HEK293 (cell line): ENCODE measurements at regions not wholly inside any gene's neighbourhood (a gene's known extent, or its start where the extent isn't known, plus 50 kb on each side); places are given as distances from the start of the nearest gene placed in this dataset.

Experiments used
- CTCF ChIA-PET: fragments of 350-600 bp; formaldehyde crosslinking; extraction: SDS; loops from one replicate; lab custom pipeline; 2021; ENCODE audit warnings: antibody characterized with exemption; lab: Yijun Ruan, JAX
- POLR2A ChIA-PET: fragments of 300-600 bp; formaldehyde crosslinking; extraction: SDS; loops from one replicate; lab custom pipeline; 2020; ENCODE audit warnings: antibody characterized with exemption, inconsistent platforms; lab: Yijun Ruan, JAX
- H3K27ac ChIP-seq: fragments of 200-500 bp; sonication (Bioruptor generic); 2 replicates; pipeline ENCODE4 v1.5.1; 2014; ENCODE audit warnings: low read depth, low read length, control low read depth, inconsistent platforms; ENCODE audit errors: extremely low read depth
- H3K36me3 ChIP-seq, 2 experiments: fragments of 200-500 bp in 1 of 2; sonication (Bioruptor generic) in 1 of 2; 1 replicate in 1 of 2; 2 replicates in 1 of 2; pipeline ENCODE4 v1.5.1; 2014 to 2017; ENCODE audit warnings: inconsistent platforms in 2 of 2, low read length in 2 of 2; ENCODE audit not compliant: control insufficient read depth in 2 of 2, insufficient read depth in 1 of 2
- H3K4me1 ChIP-seq: fragments of 200-500 bp; sonication (Bioruptor generic); 2 replicates; pipeline ENCODE4 v1.5.1; 2014; ENCODE audit warnings: mild to moderate bottlenecking, low read length, inconsistent platforms; ENCODE audit not compliant: control insufficient read depth, insufficient read depth
- H3K4me3 ChIP-seq: 2 replicates; pipeline ENCODE4 v1.5.1; 2011; ENCODE audit warnings: low read depth, mild to moderate bottlenecking, control low read depth, low read length, moderate library complexity
- H3K9me3 ChIP-seq: fragments of 200-500 bp; sonication (Bioruptor generic); 2 replicates; pipeline ENCODE4 v1.5.1; 2014; ENCODE audit warnings: low read depth, low read length, inconsistent platforms; ENCODE audit not compliant: control insufficient read depth, insufficient read depth
- GLIS2 ChIP-seq: fragments of 450-650 bp; formaldehyde crosslinking; IDR thresholded peaks from 2 replicates; pipeline ENCODE4 v1.5.1; 2016; ENCODE audit warnings: missing biosample characterization, missing genetic modification characterization
- MEIS1 ChIP-seq: sonication (generic); formaldehyde crosslinking; IDR thresholded peaks from 2 replicates; pipeline ENCODE4 v1.8.1; 2022; ENCODE audit warnings: missing genetic modification reagents, mild to moderate bottlenecking, borderline replicate concordance
- OVOL3 ChIP-seq: fragments of 450-650 bp; formaldehyde crosslinking; IDR thresholded peaks from 2 replicates; pipeline ENCODE4 v1.5.1; 2016; ENCODE audit warnings: missing biosample characterization, missing genetic modification characterization
- PRDM10 ChIP-seq: fragments of 450-650 bp; formaldehyde crosslinking; IDR thresholded peaks from 2 replicates; pipeline ENCODE4 v1.5.1; 2016; ENCODE audit warnings: missing biosample characterization, missing genetic modification characterization
- PRDM2 ChIP-seq: fragments of 450-650 bp; formaldehyde crosslinking; IDR thresholded peaks from 2 replicates; pipeline ENCODE4 v1.5.1; 2016; ENCODE audit warnings: missing biosample characterization, missing genetic modification characterization, borderline replicate concordance
- REST ChIP-seq: fragments of 450-650 bp; formaldehyde crosslinking; IDR thresholded peaks from 2 replicates; pipeline ENCODE4 v1.5.1; 2016; ENCODE audit warnings: missing biosample characterization, missing genetic modification characterization
- ZBTB21 ChIP-seq: fragments of 450-650 bp; formaldehyde crosslinking; IDR thresholded peaks from 2 replicates; pipeline ENCODE4 v1.5.1; 2017; ENCODE audit warnings: missing biosample characterization, missing genetic modification characterization
- ZFHX2 ChIP-seq: fragments of 450-650 bp; formaldehyde crosslinking; conservative IDR thresholded peaks from 2 replicates; pipeline ENCODE4 v1.5.1; 2016; ENCODE audit warnings: missing biosample characterization, missing genetic modification characterization
- ZNF146 ChIP-seq: fragments of 450-650 bp; formaldehyde crosslinking; IDR thresholded peaks from 2 replicates; pipeline ENCODE4 v1.5.1; 2016; ENCODE audit warnings: missing biosample characterization, missing genetic modification characterization
- ZNF148 ChIP-seq: fragments of 450-650 bp; formaldehyde crosslinking; IDR thresholded peaks from 2 replicates; pipeline ENCODE4 v1.5.0; 2017; ENCODE audit warnings: missing biosample characterization, missing genetic modification characterization, borderline replicate concordance
- ZNF157 ChIP-seq: fragments of 450-650 bp; formaldehyde crosslinking; IDR thresholded peaks from 2 replicates; pipeline ENCODE4 v1.5.1; 2016; ENCODE audit warnings: missing biosample characterization, missing genetic modification characterization
- ZNF169 ChIP-seq: fragments of 450-650 bp; formaldehyde crosslinking; IDR thresholded peaks from 2 replicates; pipeline ENCODE4 v1.5.1; 2016; ENCODE audit warnings: missing biosample characterization, missing genetic modification characterization
- ZNF202 ChIP-seq: fragments of 450-650 bp; formaldehyde crosslinking; IDR thresholded peaks from 2 replicates; pipeline ENCODE4 v1.5.1; 2016; ENCODE audit warnings: missing biosample characterization, missing genetic modification characterization, borderline replicate concordance
- ZNF302 ChIP-seq: fragments of 450-650 bp; formaldehyde crosslinking; IDR thresholded peaks from 2 replicates; pipeline ENCODE4 v1.5.1; 2016; ENCODE audit warnings: missing biosample characterization, missing genetic modification characterization, low read depth
- ZNF311 ChIP-seq: fragments of 450-650 bp; formaldehyde crosslinking; IDR thresholded peaks from 2 replicates; pipeline ENCODE4 v1.5.1; 2017; ENCODE audit warnings: missing biosample characterization, missing genetic modification characterization, borderline replicate concordance
- ZNF335 ChIP-seq: fragments of 450-650 bp; formaldehyde crosslinking; conservative IDR thresholded peaks from 2 replicates; pipeline ENCODE4 v1.5.1; 2016; ENCODE audit warnings: missing biosample characterization, missing genetic modification characterization
- ZNF610 ChIP-seq: fragments of 450-650 bp; formaldehyde crosslinking; IDR thresholded peaks from 2 replicates; pipeline ENCODE4 v1.5.1; 2016; ENCODE audit warnings: missing biosample characterization, missing genetic modification characterization, borderline replicate concordance
- ZNF624 ChIP-seq: fragments of 450-650 bp; formaldehyde crosslinking; IDR thresholded peaks from 2 replicates; pipeline ENCODE4 v1.5.1; 2017; ENCODE audit warnings: missing biosample characterization, missing genetic modification characterization
- ZNF701 ChIP-seq: fragments of 450-650 bp; formaldehyde crosslinking; IDR thresholded peaks from 2 replicates; pipeline ENCODE4 v1.5.1; 2016; ENCODE audit warnings: missing biosample characterization, missing genetic modification characterization

- Histone ChIP-seq H3K4me3 (no peak overlapping the region), H3K27ac (no peak overlapping the region), H3K4me1 (no peaks in the 10 kb centered on the region), H3K9me3 (no peaks in the 10 kb centered on the region), H3K36me3 (no peaks in the 10 kb centered on the region)
- CTCF ChIA-PET = interaction anchor here (0.6 kb wide), 1 partner anchor 814 kb away, joined by 3 read pairs; no protein-coding TSS in a partner anchor
- POLR2A ChIA-PET = no interaction called here
- TF ChIP-seq ZFHX2 (tag by site-specific recombination) (no peak), ZNF624 (no peak), ZNF148 (tag by site-specific recombination) (no peak), ZNF202 (tag by site-specific recombination) (no peak), PRDM2 (tag by site-specific recombination) (no peak), ZNF169 (tag by site-specific recombination) (no peak), OVOL3 (tag by site-specific recombination) (no peak), ZNF146 (tag by site-specific recombination) (no peak), ZNF610 (tag by site-specific recombination) (no peak), ZNF302 (no peak), PRDM10 (no peak), REST (no peak), GLIS2 (tag by site-specific recombination) (no peak), MEIS1 (no peak), ZNF157 (no peak), ZNF335 (tag by site-specific recombination) (no peak), ZBTB21 (no peak), ZNF311 (tag by site-specific recombination) (no peak), ZNF701 (tag by site-specific recombination) (no peak)
- TF ChIP-seq, all 188 proteins: peak for 0
These were observed 488.3 kb upstream of the NRP1 start for GRCh38 chr10:33822774-33823173.
